Testis (tissue), 2 donors: ENCODE measurements at regions not wholly inside any gene's neighbourhood (a gene's known extent, or its start where the extent isn't known, plus 50 kb on each side); places are given as distances from the start of the nearest gene placed in this dataset.

Source experiments
- POLR2A ChIP-seq: fragments of 450-650 bp; IDR thresholded peaks from one replicate; pipeline ENCODE4 v1.6.1; 2017; ENCODE audit warnings: antibody characterized with exemption, mild to moderate bottlenecking, moderate library complexity
- TF ChIP-seq, protein P1 (sequence below), 3 experiments: fragments of 450-650 bp in 2 of 3; fragments of 200-600 bp in 1 of 3; sonication (generic) in 1 of 3; IDR thresholded peaks; one replicate each; pipeline ENCODE4 v1.5.1; 2016 to 2019; ENCODE audit warnings: antibody characterized with exemption in 3 of 3, mild to moderate bottlenecking in 2 of 3, moderate library complexity in 1 of 3

DNA sequence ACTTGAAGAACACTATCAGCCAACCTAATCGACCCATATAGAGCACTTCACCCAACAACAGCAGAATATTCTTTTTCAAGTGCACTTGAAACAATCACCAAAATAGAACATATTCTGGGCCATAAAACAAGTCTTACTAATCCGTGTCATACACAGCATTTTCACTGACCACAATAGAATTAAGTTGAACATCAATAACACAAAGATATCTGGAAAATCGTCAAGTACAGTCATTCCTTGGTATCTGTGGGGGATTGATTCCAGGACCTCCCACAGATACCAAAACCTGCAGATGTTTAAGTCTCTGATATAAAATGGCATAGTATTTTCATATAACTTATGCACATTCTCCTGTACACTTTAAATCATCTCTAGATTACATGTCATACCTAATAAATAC is 295.7 kb downstream of the BCL11B start:
- TF ChIP-seq POLR2A: no peak
- TF ChIP-seq, protein P1, sequence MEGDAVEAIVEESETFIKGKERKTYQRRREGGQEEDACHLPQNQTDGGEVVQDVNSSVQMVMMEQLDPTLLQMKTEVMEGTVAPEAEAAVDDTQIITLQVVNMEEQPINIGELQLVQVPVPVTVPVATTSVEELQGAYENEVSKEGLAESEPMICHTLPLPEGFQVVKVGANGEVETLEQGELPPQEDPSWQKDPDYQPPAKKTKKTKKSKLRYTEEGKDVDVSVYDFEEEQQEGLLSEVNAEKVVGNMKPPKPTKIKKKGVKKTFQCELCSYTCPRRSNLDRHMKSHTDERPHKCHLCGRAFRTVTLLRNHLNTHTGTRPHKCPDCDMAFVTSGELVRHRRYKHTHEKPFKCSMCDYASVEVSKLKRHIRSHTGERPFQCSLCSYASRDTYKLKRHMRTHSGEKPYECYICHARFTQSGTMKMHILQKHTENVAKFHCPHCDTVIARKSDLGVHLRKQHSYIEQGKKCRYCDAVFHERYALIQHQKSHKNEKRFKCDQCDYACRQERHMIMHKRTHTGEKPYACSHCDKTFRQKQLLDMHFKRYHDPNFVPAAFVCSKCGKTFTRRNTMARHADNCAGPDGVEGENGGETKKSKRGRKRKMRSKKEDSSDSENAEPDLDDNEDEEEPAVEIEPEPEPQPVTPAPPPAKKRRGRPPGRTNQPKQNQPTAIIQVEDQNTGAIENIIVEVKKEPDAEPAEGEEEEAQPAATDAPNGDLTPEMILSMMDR (IDR thresholded peaks at IDR 0.05): no peak
